Lung (tissue), 11 donors: ENCODE measurements at regions not wholly inside any gene's neighbourhood (a gene's known extent, or its start where the extent isn't known, plus 50 kb on each side); places are given as distances from the start of the nearest gene placed in this dataset.

Experiments used
- ATAC-seq: fragments of 200-7000 bp; cut with Tn5 transposase; one replicate; pipeline ENCODE4 v1.9.1; 2020; ENCODE audit warnings: moderate number of reproducible peaks; ENCODE audit not compliant: insufficient read depth, low FRiP score
- DNase-seq, 3 donors: peaks; one replicate each; pipeline ENCODE4 v3.0.0-alpha.2; 2013 to 2017
- H3K27ac ChIP-seq, 2 donors: one replicate each; pipeline ENCODE4 v1.5.1; 2013; ENCODE audit warnings: mild to moderate bottlenecking in 2 of 2, moderate library complexity in 2 of 2, control low read depth in 1 of 2, inconsistent platforms in 1 of 2, low read depth in 1 of 2, low read length in 1 of 2
- H3K27me3 ChIP-seq, 3 donors: one replicate each; pipeline ENCODE4 v1.5.1; 2013; ENCODE audit warnings: low read length in 2 of 3; ENCODE audit not compliant: control insufficient read depth in 3 of 3, insufficient read depth in 3 of 3
- H3K36me3 ChIP-seq, 4 donors: one replicate each; pipeline ENCODE4 v1.5.1; 2013; ENCODE audit warnings: low read length in 4 of 4, mild to moderate bottlenecking in 1 of 4, moderate library complexity in 1 of 4; ENCODE audit not compliant: control insufficient read depth in 4 of 4, insufficient read depth in 4 of 4
- H3K4me1 ChIP-seq, 5 donors: one replicate each; pipeline ENCODE4 v1.5.1; 2013; ENCODE audit warnings: low read length in 5 of 5, mild to moderate bottlenecking in 2 of 5, moderate library complexity in 1 of 5; ENCODE audit not compliant: control insufficient read depth in 5 of 5, insufficient read depth in 5 of 5
- H3K4me3 ChIP-seq: one replicate; pipeline ENCODE4 v1.5.1; 2013; ENCODE audit warnings: mild to moderate bottlenecking, control low read depth, moderate library complexity
- H3K9ac ChIP-seq, 2 donors: one replicate each; pipeline ENCODE4 v1.5.1; 2013; ENCODE audit warnings: low read length in 2 of 2, control low read depth in 1 of 2; ENCODE audit not compliant: insufficient read depth in 1 of 2
- H3K9me3 ChIP-seq, 4 donors: one replicate each; pipeline ENCODE4 v1.5.1; 2013; ENCODE audit warnings: low read length in 3 of 4, mild to moderate bottlenecking in 1 of 4, moderate library complexity in 1 of 4; ENCODE audit not compliant: control insufficient read depth in 4 of 4, insufficient read depth in 3 of 4
- WGBS, 2 donors: extraction: QIAGEN DNeasy Blood & Tissue Kit; methylation state at CpG; one replicate each; pipeline ENCODE4 v1.1.7; 2013; 5-methylcytosine and 5-hydroxymethylcytosine counted together
- TF ChIP-seq, protein P1 (sequence below): IDR thresholded peaks from 2 replicates; pipeline ENCODE4 v1.5.1; 2012; ENCODE audit warnings: mild to moderate bottlenecking; ENCODE audit errors: control extremely low read depth, extremely low read depth
- donor health status: control.
- donor health status: control.
- donor health status: Bipolar disorder and iron deficiency.
- donor health status: healthy.
- donor health status: DM: yes; HTN: yes; CAD: no.

DNA sequence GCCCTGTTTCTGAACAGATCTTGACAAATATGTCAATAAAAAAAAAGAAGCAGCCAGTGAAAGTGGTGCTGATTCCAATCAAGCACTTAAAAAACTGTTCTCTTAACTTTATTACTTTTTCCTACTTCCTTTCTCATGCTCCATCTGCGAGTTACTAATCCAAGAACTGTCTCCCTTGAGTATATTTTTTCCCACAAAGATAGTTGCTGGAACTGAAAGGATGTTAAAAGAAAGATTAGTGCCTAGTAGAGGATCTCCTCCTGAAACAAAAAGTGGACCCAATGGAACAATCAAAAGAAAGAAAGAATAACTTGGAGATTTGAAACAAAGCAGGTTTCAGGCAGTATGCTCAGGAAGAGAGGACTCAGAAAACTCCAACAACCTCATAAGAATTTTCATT, 1034.8 kb downstream of the PCDH17 start:
- ATAC-seq = no peak
- TF ChIP-seq, protein P1, sequence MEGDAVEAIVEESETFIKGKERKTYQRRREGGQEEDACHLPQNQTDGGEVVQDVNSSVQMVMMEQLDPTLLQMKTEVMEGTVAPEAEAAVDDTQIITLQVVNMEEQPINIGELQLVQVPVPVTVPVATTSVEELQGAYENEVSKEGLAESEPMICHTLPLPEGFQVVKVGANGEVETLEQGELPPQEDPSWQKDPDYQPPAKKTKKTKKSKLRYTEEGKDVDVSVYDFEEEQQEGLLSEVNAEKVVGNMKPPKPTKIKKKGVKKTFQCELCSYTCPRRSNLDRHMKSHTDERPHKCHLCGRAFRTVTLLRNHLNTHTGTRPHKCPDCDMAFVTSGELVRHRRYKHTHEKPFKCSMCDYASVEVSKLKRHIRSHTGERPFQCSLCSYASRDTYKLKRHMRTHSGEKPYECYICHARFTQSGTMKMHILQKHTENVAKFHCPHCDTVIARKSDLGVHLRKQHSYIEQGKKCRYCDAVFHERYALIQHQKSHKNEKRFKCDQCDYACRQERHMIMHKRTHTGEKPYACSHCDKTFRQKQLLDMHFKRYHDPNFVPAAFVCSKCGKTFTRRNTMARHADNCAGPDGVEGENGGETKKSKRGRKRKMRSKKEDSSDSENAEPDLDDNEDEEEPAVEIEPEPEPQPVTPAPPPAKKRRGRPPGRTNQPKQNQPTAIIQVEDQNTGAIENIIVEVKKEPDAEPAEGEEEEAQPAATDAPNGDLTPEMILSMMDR = no peak
- Histone ChIP-seq H3K9me3 (no peaks in the 10 kb centered on the region), H3K4me1 (no peaks in the 10 kb centered on the region), H3K9ac (no peak overlapping the region), H3K36me3 (no peaks in the 10 kb centered on the region), H3K27me3 (no peaks in the 10 kb centered on the region), H3K27ac (no peak overlapping the region), H3K4me3 (no peak overlapping the region)
- DNase-seq = no peak
- WGBS, 2 donors = 41 to 68% methylated on average over 1 of the region's 1 CpG

DNA sequence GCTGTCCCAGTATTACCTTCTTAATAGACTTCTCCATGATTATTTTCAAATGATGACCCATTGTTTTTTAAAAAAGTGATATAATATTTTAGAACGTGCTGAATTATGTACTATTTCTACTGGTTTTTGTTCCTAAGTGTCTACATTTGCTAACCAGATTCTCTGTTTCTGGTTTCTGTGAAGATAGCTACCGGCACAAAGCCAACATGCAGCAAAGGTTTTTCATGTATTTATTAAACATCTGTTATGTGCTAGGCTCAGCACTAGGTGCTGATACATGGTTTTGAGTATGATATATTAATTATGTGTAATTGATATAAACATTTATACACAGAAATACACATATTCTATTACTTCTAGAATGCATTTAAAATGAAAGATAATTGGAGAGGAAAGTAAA, 1035.6 kb downstream of the PCDH17 start:
- WGBS, 2 donors = 79 to 83% methylated on average over 2 of the region's 2 CpGs
- no peaks in the 10 kb centered on the region for H3K36me3 ChIP-seq
- no peak for ATAC-seq
- TF ChIP-seq, protein P1 = no peak
- H3K9ac ChIP-seq = no peak overlapping the region
- no peaks in the 10 kb centered on the region for H3K4me1 ChIP-seq
- H3K4me3 ChIP-seq = no peak overlapping the region
- H3K27me3 ChIP-seq = no peaks in the 10 kb centered on the region
- H3K27ac ChIP-seq = no peak overlapping the region
- no peaks in the 10 kb centered on the region for H3K9me3 ChIP-seq
- no peak for DNase-seq

DNA sequence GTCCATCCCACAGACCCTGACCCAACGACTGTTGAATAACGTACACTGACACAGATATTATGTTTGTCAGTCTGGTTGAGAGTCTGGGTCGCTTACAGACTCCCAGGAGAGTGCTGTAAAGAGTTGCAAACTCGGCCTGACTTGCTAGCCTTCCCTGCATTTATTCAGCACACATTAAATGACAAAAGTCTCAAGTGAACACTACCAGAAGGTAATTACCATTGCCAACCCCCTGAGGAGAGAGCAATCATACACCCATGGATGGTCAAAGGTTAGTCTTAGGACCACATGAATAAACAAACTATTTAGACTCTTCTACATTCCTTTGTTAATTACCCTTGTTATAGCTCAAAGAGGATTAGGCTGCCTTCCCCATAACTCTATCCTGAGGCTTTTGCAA, 1048.6 kb downstream of the PCDH17 start:
- WGBS, 2 donors = 57 to 62% methylated on average over 4 of the region's 4 CpGs

DNA sequence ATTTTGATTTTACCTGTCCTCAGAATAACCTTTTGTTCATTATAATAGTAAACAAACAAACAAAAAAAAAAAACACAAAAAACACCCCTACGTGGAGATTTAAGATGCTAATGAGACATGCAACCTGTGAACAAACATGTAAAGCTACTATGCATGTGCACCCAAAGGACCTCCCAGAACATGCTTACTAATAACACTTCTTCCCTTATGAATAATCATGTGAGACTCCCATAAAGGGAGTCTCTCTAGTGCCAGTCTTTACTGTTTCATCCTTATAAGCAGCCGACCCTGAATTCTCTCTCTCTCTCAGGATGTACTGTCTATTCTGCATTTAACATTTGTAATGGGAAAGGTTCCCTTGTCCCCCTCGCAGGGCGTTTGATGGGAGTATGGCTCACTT, 1051.1 kb downstream of the PCDH17 start:
- Histone ChIP-seq H3K9ac (no peak overlapping the region), H3K27ac (no peak overlapping the region)
- DNase-seq = no peak

More for the DNA sequence above, 1048.6 kb downstream of the PCDH17 start:
- TF ChIP-seq, protein P1 = no peak
- Histone ChIP-seq H3K27ac (no peak overlapping the region), H3K36me3 (no peaks in the 10 kb centered on the region), H3K9ac (no peak overlapping the region), H3K27me3 (no peaks in the 10 kb centered on the region), H3K4me3 (no peak overlapping the region), H3K9me3 (peaks cover 0 to 2% (median 0%) of the 10 kb centered on the region in 4 donors), H3K4me1 (no peaks in the 10 kb centered on the region)
- ATAC-seq = no peak
- DNase-seq = no peak

More for the DNA sequence above, 1051.1 kb downstream of the PCDH17 start:
- H3K9me3 ChIP-seq = peaks cover 0 to 2% (median 0%) of the 10 kb centered on the region in 4 donors
- TF ChIP-seq, protein P1 = no peak
- 93 to 94% methylated on average over 4 of the region's 4 CpGs for WGBS, 2 donors
- H3K27me3 ChIP-seq = no peaks in the 10 kb centered on the region
- no peak for ATAC-seq
- H3K36me3 ChIP-seq = no peaks in the 10 kb centered on the region
- no peaks in the 10 kb centered on the region for H3K4me1 ChIP-seq
- no peak overlapping the region for H3K4me3 ChIP-seq
